Neural progenitor cell (in vitro differentiated cells): ENCODE measurements at regions not wholly inside any gene's neighbourhood (a gene's known extent, or its start where the extent isn't known, plus 50 kb on each side); places are given as distances from the start of the nearest gene placed in this dataset.
"Not testable (repeated sequence)": the region's sequence is repeated elsewhere in the genome, so short reads cannot be mapped to it uniquely, and the experiment has no call there.

Source experiments
- DNase-seq: peaks from one replicate; pipeline ENCODE4 v3.0.0-alpha.2; 2016; ENCODE audit warnings: low spot score
- H2AFZ ChIP-seq: fragments of 200-600 bp; sonication (generic); replicated peaks from 2 replicates; pipeline ENCODE4 v1.6.1; 2016; ENCODE audit warnings: antibody characterized with exemption
- H3F3A ChIP-seq: fragments of 200-600 bp; sonication (generic); 2 replicates; pipeline ENCODE4 v1.6.1; 2016; ENCODE audit warnings: antibody characterized with exemption, low read depth
- H3K27ac ChIP-seq: fragments of 200-600 bp; sonication (generic); 2 replicates; pipeline ENCODE4 v1.5.1; 2016; ENCODE audit warnings: mild to moderate bottlenecking
- H3K27me3 ChIP-seq: fragments of 200-600 bp; sonication (generic); 2 replicates; pipeline ENCODE4 v1.6.1; 2016; ENCODE audit warnings: mild to moderate bottlenecking, moderate library complexity
- H3K36me3 ChIP-seq: fragments of 200-600 bp; sonication (generic); 2 replicates; pipeline ENCODE4 v1.5.1; 2016
- H3K4me1 ChIP-seq: fragments of 200-600 bp; sonication (generic); 2 replicates; pipeline ENCODE4 v1.6.1; 2016; ENCODE audit warnings: mixed run types
- H3K4me2 ChIP-seq: fragments of 200-600 bp; sonication (generic); 2 replicates; pipeline ENCODE4 v1.6.1; 2016
- H3K4me3 ChIP-seq: fragments of 200-600 bp; sonication (generic); 2 replicates; pipeline ENCODE4 v1.5.1; 2016
- H3K79me2 ChIP-seq: fragments of 200-600 bp; sonication (generic); 2 replicates; pipeline ENCODE4 v1.6.1; 2016; ENCODE audit warnings: low read depth
- H3K9ac ChIP-seq: fragments of 200-600 bp; sonication (generic); 2 replicates; pipeline ENCODE4 v1.6.1; 2016
- H3K9me3 ChIP-seq: fragments of 200-600 bp; sonication (generic); 2 replicates; pipeline ENCODE4 v1.5.1; 2016; ENCODE audit warnings: low read depth
- H4K20me1 ChIP-seq: fragments of 200-600 bp; sonication (generic); 2 replicates; pipeline ENCODE4 v1.6.1; 2016; ENCODE audit warnings: low read depth
- H3K27ac Mint-ChIP-seq: 3 replicates; pipeline ENCODE4 v1.8.0; 2021; ENCODE audit warnings: mixed read lengths
- H3K27me3 Mint-ChIP-seq: 2 replicates; pipeline ENCODE4 v1.8.0; 2022; ENCODE audit warnings: low read depth, mild to moderate bottlenecking, inconsistent platforms, moderate library complexity, mixed read lengths; ENCODE audit not compliant: insufficient read depth
- H3K36me3 Mint-ChIP-seq: 3 replicates; pipeline ENCODE4 v1.8.0; 2021; ENCODE audit warnings: mixed read lengths
- H3K4me1 Mint-ChIP-seq: 3 replicates; pipeline ENCODE4 v1.8.0; 2021; ENCODE audit warnings: mixed read lengths
- H3K4me3 Mint-ChIP-seq: 3 replicates; pipeline ENCODE4 v1.8.0; 2021; ENCODE audit warnings: mild to moderate bottlenecking, moderate library complexity, mixed read lengths
- H3K9me3 Mint-ChIP-seq: 3 replicates; pipeline ENCODE4 v1.8.0; 2020; ENCODE audit warnings: mixed read lengths
- EZH2 ChIP-seq: fragments of 200-600 bp; sonication (generic); IDR thresholded peaks from 2 replicates; pipeline ENCODE4 v1.6.1; 2017; ENCODE audit warnings: antibody characterized with exemption, mild to moderate bottlenecking, moderate library complexity
- EZH2phosphoT487 ChIP-seq: fragments of 200-600 bp; sonication (generic); IDR thresholded peaks from 2 replicates; pipeline ENCODE4 v1.6.1; 2017; ENCODE audit warnings: antibody characterized with exemption
- TF ChIP-seq, protein P1 (sequence below): fragments of 200-600 bp; sonication (generic); IDR thresholded peaks from 2 replicates; pipeline ENCODE4 v1.5.1; 2017; ENCODE audit warnings: antibody characterized with exemption, mild to moderate bottlenecking

DNA sequence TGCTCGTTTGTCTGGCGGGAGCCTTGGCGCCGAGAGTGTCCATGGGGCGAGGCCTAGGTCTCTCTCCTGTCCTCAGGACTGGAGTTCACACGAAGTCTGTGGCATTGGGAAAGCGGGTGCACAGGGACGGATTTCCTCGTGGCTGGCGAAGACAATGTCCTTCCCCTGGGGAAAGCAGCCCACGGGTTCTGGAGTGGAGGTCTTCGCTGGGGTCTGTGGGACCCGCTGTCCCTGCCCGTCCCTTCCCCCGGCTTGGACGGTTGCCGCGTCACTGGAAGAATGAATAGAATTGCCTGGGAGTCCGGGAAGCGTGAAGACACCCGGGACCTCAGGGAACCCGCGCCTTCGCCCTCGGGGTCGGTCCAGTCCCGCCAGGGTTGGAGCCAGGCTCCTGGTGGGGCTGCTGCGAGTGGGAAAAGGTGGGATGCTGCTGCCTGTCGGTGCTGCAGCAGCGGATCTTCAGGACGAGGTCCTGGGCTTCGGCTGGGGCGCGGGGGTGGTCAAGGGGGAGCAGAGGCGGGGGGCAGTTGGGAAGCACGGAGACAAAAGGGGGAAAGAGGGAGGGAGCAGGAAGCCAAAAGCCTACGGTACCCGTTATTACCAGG lies 441.8 kb upstream of the DEFB115 start:
- Histone ChIP-seq H3K9me3 (peaks cover 26% of the 10 kb centered on the region), H4K20me1 (no peaks in the 10 kb centered on the region), H3K79me2 (no peaks in the 10 kb centered on the region), H3K36me3 (no peaks in the 10 kb centered on the region), H2AFZ (no peak overlapping the region), H3K9ac (no peak overlapping the region), H3K4me3 (no peak overlapping the region), H3F3A (no peaks in the 10 kb centered on the region), H3K27ac (no peak overlapping the region), H3K4me1 (no peaks in the 10 kb centered on the region), H3K27me3 (no peaks in the 10 kb centered on the region), H3K4me2 (no peak overlapping the region)
- TF ChIP-seq, protein P1, sequence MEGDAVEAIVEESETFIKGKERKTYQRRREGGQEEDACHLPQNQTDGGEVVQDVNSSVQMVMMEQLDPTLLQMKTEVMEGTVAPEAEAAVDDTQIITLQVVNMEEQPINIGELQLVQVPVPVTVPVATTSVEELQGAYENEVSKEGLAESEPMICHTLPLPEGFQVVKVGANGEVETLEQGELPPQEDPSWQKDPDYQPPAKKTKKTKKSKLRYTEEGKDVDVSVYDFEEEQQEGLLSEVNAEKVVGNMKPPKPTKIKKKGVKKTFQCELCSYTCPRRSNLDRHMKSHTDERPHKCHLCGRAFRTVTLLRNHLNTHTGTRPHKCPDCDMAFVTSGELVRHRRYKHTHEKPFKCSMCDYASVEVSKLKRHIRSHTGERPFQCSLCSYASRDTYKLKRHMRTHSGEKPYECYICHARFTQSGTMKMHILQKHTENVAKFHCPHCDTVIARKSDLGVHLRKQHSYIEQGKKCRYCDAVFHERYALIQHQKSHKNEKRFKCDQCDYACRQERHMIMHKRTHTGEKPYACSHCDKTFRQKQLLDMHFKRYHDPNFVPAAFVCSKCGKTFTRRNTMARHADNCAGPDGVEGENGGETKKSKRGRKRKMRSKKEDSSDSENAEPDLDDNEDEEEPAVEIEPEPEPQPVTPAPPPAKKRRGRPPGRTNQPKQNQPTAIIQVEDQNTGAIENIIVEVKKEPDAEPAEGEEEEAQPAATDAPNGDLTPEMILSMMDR: no peak
- TF ChIP-seq EZH2 (no peak), EZH2phosphoT487 (no peak)
- H3K27ac Mint-ChIP-seq: no peak overlapping the region
- peaks cover 22% of the 10 kb centered on the region for H3K9me3 Mint-ChIP-seq
- no peaks in the 10 kb centered on the region for H3K4me1 Mint-ChIP-seq
- no peak for DNase-seq
- H3K4me3 Mint-ChIP-seq: no peak overlapping the region
- H3K36me3 Mint-ChIP-seq: peaks cover 6% of the 10 kb centered on the region
- H3K27me3 Mint-ChIP-seq: peaks cover 2% of the 10 kb centered on the region

DNA sequence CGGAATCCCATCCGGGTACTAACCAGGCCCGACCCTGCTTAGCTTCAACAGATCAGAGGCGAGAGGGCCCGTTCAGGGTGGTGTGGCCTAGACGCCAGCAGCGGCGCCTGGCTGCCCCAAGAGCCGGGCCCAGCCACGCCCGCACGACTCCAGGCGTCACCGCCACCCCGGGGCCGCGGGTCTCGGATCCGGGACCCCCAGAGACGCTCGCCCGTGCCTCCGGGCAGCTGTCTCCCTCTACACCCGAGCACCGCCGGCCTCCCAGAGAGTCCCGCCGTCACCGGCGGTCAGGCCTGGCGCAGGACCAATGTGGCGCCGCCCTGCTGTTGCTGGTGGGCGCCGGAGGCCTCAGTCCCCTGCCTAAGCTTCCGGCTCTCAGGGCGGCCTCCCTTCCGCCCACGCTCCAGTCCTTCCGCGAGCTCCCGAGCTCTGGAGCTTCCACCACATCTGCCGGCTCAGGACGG lies 441.2 kb upstream of the DEFB115 start:
- Mint-ChIP-seq H3K27ac (no peak overlapping the region), H3K4me3 (no peak overlapping the region), H3K9me3 (peaks cover 22% of the 10 kb centered on the region), H3K27me3 (peaks cover 2% of the 10 kb centered on the region), H3K4me1 (no peaks in the 10 kb centered on the region), H3K36me3 (peaks cover 6% of the 10 kb centered on the region)
- TF ChIP-seq, protein P1: no peak
- TF ChIP-seq EZH2: no peak
- TF ChIP-seq EZH2phosphoT487: no peak
- Histone ChIP-seq H3K4me2 (no peak overlapping the region), H3K27ac (no peak overlapping the region), H2AFZ (no peak overlapping the region), H3K36me3 (no peaks in the 10 kb centered on the region), H3F3A (no peaks in the 10 kb centered on the region), H3K4me3 (no peak overlapping the region), H3K79me2 (no peaks in the 10 kb centered on the region), H3K4me1 (no peaks in the 10 kb centered on the region), H3K27me3 (no peaks in the 10 kb centered on the region), H4K20me1 (no peaks in the 10 kb centered on the region), H3K9me3 (peaks cover 30% of the 10 kb centered on the region), H3K9ac (no peak overlapping the region)
- DNase-seq: no peak

DNA sequence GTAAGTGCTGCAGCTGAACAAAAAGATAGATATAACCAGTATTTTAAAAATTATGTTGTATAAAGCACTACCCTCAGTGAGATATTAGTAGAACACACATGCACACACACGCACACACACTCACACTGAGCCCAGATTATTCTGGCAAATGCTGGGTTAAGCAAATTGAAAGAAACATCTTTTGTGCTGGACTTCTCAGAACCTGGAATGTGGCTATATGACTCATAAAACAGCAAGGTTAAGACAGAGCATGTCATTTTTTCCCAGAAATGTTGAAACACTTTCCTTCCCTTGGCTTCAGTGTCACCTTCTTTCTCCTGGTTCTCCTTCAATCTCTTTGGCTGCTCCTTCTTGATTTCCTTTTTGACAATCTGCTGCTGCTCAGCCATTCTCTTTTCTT lies 435.8 kb upstream of the DEFB115 start:
- not testable (repeated sequence) for H3K36me3 Mint-ChIP-seq, H3K4me1 Mint-ChIP-seq, H3K27ac ChIP-seq, H3K27ac Mint-ChIP-seq, H3K4me1 ChIP-seq, H3F3A ChIP-seq, H3K4me3 Mint-ChIP-seq, H3K4me3 ChIP-seq, H2AFZ ChIP-seq, H3K4me2 ChIP-seq, H3K27me3 Mint-ChIP-seq, H3K36me3 ChIP-seq, H3K9me3 Mint-ChIP-seq, H3K9ac ChIP-seq, H3K79me2 ChIP-seq, H3K27me3 ChIP-seq, DNase-seq, H4K20me1 ChIP-seq
- H3K9me3 ChIP-seq: peaks cover 27% of the 10 kb centered on the region

DNA sequence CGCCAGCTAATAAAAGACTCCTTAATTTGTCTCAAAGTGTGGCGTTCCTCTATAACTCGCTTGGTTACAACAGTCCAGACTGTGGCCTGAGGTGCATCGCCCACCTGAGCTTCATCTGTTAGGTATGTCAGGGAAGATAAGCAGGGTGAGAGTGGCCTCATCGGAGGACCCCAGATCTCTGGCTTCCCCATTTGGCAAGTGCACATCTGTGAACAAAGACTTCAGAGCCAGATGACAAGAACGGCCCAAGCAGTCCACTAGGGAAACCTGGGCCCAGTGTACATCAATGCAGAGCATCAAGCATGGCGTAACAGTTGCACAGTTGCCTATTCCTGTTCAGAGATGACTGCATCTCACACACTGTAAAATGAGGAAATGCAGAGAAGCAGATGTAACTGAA lies 432.8 kb upstream of the DEFB115 start:
- H3K9me3 Mint-ChIP-seq: peaks cover 26% of the 10 kb centered on the region
- not testable (repeated sequence) for DNase-seq, H3K36me3 Mint-ChIP-seq, H3K27ac ChIP-seq, H2AFZ ChIP-seq, H3K4me1 Mint-ChIP-seq, H3K4me3 ChIP-seq, H3K27me3 Mint-ChIP-seq, H3K27me3 ChIP-seq, H3K27ac Mint-ChIP-seq, H3K79me2 ChIP-seq, H3K4me2 ChIP-seq, H3K36me3 ChIP-seq, H3K4me1 ChIP-seq, H4K20me1 ChIP-seq, H3F3A ChIP-seq, H3K4me3 Mint-ChIP-seq, H3K9ac ChIP-seq
- peaks cover 18% of the 10 kb centered on the region for H3K9me3 ChIP-seq

DNA sequence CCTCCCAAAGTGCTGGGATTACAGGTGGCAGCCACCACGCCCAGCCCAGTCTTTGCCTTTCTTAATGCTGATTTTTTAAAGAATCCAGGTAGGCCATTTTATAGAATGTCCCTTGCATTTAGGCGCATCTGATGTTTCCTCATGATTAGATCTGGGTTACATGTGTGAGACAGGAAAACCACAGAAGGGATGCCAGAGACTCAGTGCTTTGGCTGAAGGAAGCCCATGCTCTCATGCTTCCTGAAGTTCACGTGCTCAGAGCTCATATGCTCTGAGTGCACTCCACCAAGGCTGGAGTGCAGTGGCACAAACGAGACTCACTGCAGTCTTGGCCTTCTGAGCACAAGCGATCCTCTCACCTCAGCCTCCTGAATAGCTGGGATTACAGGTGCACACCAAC lies 411.5 kb upstream of the DEFB115 start:
- H4K20me1 ChIP-seq, H3K36me3 ChIP-seq, H3K79me2 ChIP-seq, H3K27me3 ChIP-seq, H3K27me3 Mint-ChIP-seq, H3K4me3 Mint-ChIP-seq, H3K27ac Mint-ChIP-seq, H3K36me3 Mint-ChIP-seq, DNase-seq, H2AFZ ChIP-seq, H3K9me3 ChIP-seq, H3K4me3 ChIP-seq, H3K4me1 ChIP-seq, H3K4me1 Mint-ChIP-seq, H3K9ac ChIP-seq, H3F3A ChIP-seq, H3K4me2 ChIP-seq, H3K27ac ChIP-seq: not testable (repeated sequence)
- peaks cover 32% of the 10 kb centered on the region for H3K9me3 Mint-ChIP-seq

DNA sequence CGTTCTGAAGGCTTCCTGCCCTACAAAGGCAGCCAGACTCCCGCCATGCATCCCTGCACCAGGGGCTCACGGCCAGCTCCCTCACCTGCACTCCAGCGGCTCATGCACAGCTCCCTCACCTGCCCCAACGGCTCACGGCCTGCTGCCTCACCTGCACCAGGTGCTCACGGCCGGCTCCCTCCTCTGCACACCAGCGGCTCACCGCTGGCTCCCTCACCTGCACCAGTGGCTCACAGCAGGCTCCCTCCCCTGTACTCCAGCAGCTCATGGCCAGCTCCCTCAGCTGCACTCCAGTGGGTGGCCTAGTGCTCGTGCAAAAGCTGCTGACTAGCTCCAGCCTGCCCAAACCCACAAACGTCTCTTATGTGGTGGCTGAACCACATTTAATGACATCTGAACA lies 389.2 kb upstream of the DEFB115 start:
- not testable (repeated sequence) for H2AFZ ChIP-seq, H3K9ac ChIP-seq, H3K9me3 ChIP-seq, H4K20me1 ChIP-seq, H3K36me3 Mint-ChIP-seq, H3K27ac ChIP-seq, H3K4me2 ChIP-seq, H3F3A ChIP-seq, H3K36me3 ChIP-seq, DNase-seq, H3K4me1 ChIP-seq, H3K4me1 Mint-ChIP-seq, H3K79me2 ChIP-seq, H3K27me3 Mint-ChIP-seq, H3K4me3 Mint-ChIP-seq, H3K4me3 ChIP-seq, H3K27me3 ChIP-seq, H3K27ac Mint-ChIP-seq
- H3K9me3 Mint-ChIP-seq: peaks cover 62% of the 10 kb centered on the region

DNA sequence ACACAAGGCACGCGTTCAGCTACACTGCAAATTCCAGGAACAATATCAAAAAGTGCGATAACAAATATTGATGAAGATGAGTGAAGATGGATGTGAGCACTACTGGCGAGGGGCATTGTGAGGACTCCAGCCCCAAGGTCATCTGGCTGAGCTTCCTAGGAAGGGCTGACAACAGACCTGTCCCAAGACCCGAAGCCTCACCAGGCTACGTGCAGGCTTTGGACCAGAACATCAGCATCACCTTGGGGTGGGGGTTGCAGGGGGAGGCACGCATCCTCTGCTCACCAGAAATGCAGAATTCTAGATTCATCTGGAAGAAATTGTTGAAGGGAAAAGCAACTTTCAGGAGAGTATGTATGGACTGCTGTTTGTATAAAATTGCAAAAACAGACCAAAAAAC lies 386.3 kb upstream of the DEFB115 start:
- not testable (repeated sequence) for H2AFZ ChIP-seq, H3K27me3 Mint-ChIP-seq, H3K4me3 Mint-ChIP-seq, H3K36me3 Mint-ChIP-seq, H3K27me3 ChIP-seq, DNase-seq, H3K9me3 ChIP-seq, H3K4me3 ChIP-seq, H3K4me2 ChIP-seq, H4K20me1 ChIP-seq, H3K9ac ChIP-seq, H3K79me2 ChIP-seq, H3K4me1 Mint-ChIP-seq, H3K4me1 ChIP-seq, H3K27ac ChIP-seq, H3K36me3 ChIP-seq, H3F3A ChIP-seq, H3K27ac Mint-ChIP-seq
- H3K9me3 Mint-ChIP-seq: peaks cover 79% of the 10 kb centered on the region
